Progenitor cell of endocrine pancreas (in vitro differentiated cells): ENCODE measurements at regions not wholly inside any gene's neighbourhood (a gene's known extent, or its start where the extent isn't known, plus 50 kb on each side); places are given as distances from the start of the nearest gene placed in this dataset.

Experiments used
- DNase-seq: peaks from one replicate; pipeline ENCODE4 v3.0.0; 2021; ENCODE audit warnings: low spot score; ENCODE audit not compliant: unreplicated experiment
- H3K27ac Mint-ChIP-seq: 2 replicates; pipeline ENCODE4 v1.8.0; 2021; ENCODE audit warnings: mild to moderate bottlenecking, moderate library complexity, mixed read lengths
- H3K27me3 Mint-ChIP-seq: 2 replicates; pipeline ENCODE4 v1.8.0; 2021; ENCODE audit warnings: mixed read lengths
- H3K36me3 Mint-ChIP-seq: 2 replicates; pipeline ENCODE4 v1.8.0; 2022; ENCODE audit warnings: mixed read lengths; ENCODE audit not compliant: insufficient read depth
- H3K4me1 Mint-ChIP-seq: 2 replicates; pipeline ENCODE4 v1.8.0; 2021; ENCODE audit warnings: low read depth, mixed read lengths
- H3K4me3 Mint-ChIP-seq: 2 replicates; pipeline ENCODE4 v1.8.0; 2021; ENCODE audit warnings: low read depth, mild to moderate bottlenecking, moderate library complexity, mixed read lengths
- H3K9me3 Mint-ChIP-seq: 2 replicates; pipeline ENCODE4 v1.8.0; 2021; ENCODE audit warnings: low read depth, mixed read lengths
- TF ChIP-seq, protein P1 (sequence below): fragments of 200-600 bp; sonication (generic); IDR thresholded peaks from one replicate; pipeline ENCODE4 v1.5.0; 2021; ENCODE audit warnings: antibody characterized with exemption, mild to moderate bottlenecking; ENCODE audit not compliant: unreplicated experiment

GRCh38 chr12:41956353-41956752, 188.3 kb downstream of the GXYLT1 start:
- no peak for DNase-seq
- Mint-ChIP-seq H3K27me3 (no peaks in the 10 kb centered on the region), H3K27ac (no peak overlapping the region), H3K9me3 (no peaks in the 10 kb centered on the region), H3K36me3 (no peaks in the 10 kb centered on the region), H3K4me1 (no peaks in the 10 kb centered on the region), H3K4me3 (no peak overlapping the region)
- TF ChIP-seq, protein P1, sequence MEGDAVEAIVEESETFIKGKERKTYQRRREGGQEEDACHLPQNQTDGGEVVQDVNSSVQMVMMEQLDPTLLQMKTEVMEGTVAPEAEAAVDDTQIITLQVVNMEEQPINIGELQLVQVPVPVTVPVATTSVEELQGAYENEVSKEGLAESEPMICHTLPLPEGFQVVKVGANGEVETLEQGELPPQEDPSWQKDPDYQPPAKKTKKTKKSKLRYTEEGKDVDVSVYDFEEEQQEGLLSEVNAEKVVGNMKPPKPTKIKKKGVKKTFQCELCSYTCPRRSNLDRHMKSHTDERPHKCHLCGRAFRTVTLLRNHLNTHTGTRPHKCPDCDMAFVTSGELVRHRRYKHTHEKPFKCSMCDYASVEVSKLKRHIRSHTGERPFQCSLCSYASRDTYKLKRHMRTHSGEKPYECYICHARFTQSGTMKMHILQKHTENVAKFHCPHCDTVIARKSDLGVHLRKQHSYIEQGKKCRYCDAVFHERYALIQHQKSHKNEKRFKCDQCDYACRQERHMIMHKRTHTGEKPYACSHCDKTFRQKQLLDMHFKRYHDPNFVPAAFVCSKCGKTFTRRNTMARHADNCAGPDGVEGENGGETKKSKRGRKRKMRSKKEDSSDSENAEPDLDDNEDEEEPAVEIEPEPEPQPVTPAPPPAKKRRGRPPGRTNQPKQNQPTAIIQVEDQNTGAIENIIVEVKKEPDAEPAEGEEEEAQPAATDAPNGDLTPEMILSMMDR, result no peak

- Mint-ChIP-seq H3K4me3 (no peak overlapping the region), H3K27ac (no peak overlapping the region), H3K4me1 (no peaks in the 10 kb centered on the region), H3K27me3 (no peaks in the 10 kb centered on the region), H3K36me3 (no peaks in the 10 kb centered on the region), H3K9me3 (peaks cover 16% of the 10 kb centered on the region)
- no peak for DNase-seq
- TF ChIP-seq, protein P1, result no peak
These were observed 194.2 kb downstream of the GXYLT1 start for GRCh38 chr12:41950455-41950854.

DNA sequence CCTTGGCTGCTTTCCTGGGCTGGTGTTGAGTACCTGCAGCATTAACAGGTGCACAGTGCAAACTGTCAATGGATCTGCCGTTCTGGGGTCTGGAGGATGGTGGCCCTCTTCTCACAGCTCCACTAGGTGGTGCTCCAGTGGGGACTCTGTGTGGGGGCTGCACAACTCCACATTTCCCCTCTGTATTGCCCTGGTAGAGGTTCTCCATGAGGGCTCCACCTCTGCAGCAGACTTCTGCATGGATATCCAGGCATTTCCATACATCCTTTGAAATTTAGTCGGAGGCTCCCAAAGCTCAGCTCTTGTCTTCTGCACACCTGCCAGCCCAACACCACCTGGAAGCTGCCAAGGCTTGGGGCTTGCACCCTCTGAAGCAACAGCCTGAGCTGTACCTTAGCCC, 198.6 kb downstream of the GXYLT1 start:
- Mint-ChIP-seq H3K9me3 (peaks cover 22% of the 10 kb centered on the region), H3K4me3 (no peak overlapping the region), H3K27me3 (no peaks in the 10 kb centered on the region), H3K4me1 (no peaks in the 10 kb centered on the region), H3K36me3 (no peaks in the 10 kb centered on the region), H3K27ac (no peak overlapping the region)
- TF ChIP-seq, protein P1, result no peak
- no peak for DNase-seq

- Mint-ChIP-seq H3K27me3 (no peaks in the 10 kb centered on the region), H3K27ac (no peak overlapping the region), H3K9me3 (peaks cover 22% of the 10 kb centered on the region), H3K4me1 (no peaks in the 10 kb centered on the region), H3K4me3 (no peak overlapping the region), H3K36me3 (no peaks in the 10 kb centered on the region)
- TF ChIP-seq, protein P1, result no peak
- DNase-seq, result no peak
These were observed 200.5 kb downstream of the GXYLT1 start for GRCh38 chr12:41944216-41944615.

GRCh38 chr12:41943671-41944070, 201.0 kb downstream of the GXYLT1 start:
- no peak for DNase-seq
- Mint-ChIP-seq H3K36me3 (no peaks in the 10 kb centered on the region), H3K4me1 (no peaks in the 10 kb centered on the region), H3K27ac (no peak overlapping the region), H3K9me3 (peaks cover 22% of the 10 kb centered on the region), H3K27me3 (no peaks in the 10 kb centered on the region), H3K4me3 (no peak overlapping the region)
- TF ChIP-seq, protein P1, result no peak

DNA sequence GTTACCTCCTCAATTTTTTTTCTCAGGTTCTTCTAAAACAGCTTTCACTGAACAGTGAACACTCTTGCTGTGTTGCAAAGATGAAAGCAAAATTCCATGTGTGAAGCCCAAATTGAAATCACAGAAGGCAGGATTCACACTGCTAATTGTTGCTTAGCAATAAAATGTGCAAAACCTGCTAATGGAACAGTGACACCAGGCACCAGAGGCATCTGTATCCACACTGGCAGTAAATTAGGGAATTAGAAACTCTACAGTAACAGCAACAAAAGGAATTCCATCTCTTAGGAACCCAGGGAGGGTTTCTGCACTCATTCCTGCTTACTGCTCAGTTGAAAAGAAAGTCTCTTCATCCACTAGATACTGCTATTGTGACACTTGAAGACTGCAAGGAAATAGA, 202.3 kb downstream of the GXYLT1 start:
- Mint-ChIP-seq H3K36me3 (no peaks in the 10 kb centered on the region), H3K27ac (no peak overlapping the region), H3K27me3 (no peaks in the 10 kb centered on the region), H3K9me3 (peaks cover 17% of the 10 kb centered on the region), H3K4me1 (no peaks in the 10 kb centered on the region), H3K4me3 (no peak overlapping the region)
- DNase-seq, result no peak
- TF ChIP-seq, protein P1, result no peak
